ENCODE measurements at regions not wholly inside any gene's neighbourhood (a gene's known extent, or its start where the extent isn't known, plus 50 kb on each side); places are given as distances from the start of the nearest gene placed in this dataset.
"Not testable (repeated sequence)": the region's sequence is repeated elsewhere in the genome, so short reads cannot be mapped to it uniquely, and the experiment has no call there.

GRCh38 chr5:127133071-127133470, 59.8 kb upstream of the C5orf63 start:
- H3K4me1 ChIP-seq (ENCODE audit: control insufficient read depth in 1 of 2, insufficient read depth in 2 of 2, low read length in 2 of 2), result no peaks in the 10 kb centered on the region
- no peaks in the 10 kb centered on the region for H3K36me3 ChIP-seq (ENCODE audit: control insufficient read depth in 1 of 2, insufficient read depth in 2 of 2, low read length in 1 of 2)
- no peak overlapping the region for H3K4me3 ChIP-seq (ENCODE audit: low read length in 2 of 2)
- H3K9me3 ChIP-seq (ENCODE audit: control insufficient read depth, low read length), result no peaks in the 10 kb centered on the region
- no peak overlapping the region for H3K27ac ChIP-seq (ENCODE audit: low read depth in 1 of 2, low read length in 2 of 2)
- no peaks in the 10 kb centered on the region for H3K27me3 ChIP-seq (ENCODE audit: control insufficient read depth in 1 of 2, insufficient read depth in 2 of 2, low read length in 1 of 2)
- DNase-seq (no peak), ATAC-seq (ENCODE audit: low FRiP score) (no peak)
- WGBS, 2 donors, result 17 to 46% methylated on average over 3 of the region's 3 CpGs
- intact Hi-C loops (cut with DNase I), result no loop called here

- Histone ChIP-seq H3K9me3 (ENCODE audit: control insufficient read depth, low read length) (no peaks in the 10 kb centered on the region), H3K36me3 (ENCODE audit: control insufficient read depth in 1 of 2, insufficient read depth in 2 of 2, low read length in 1 of 2) (no peaks in the 10 kb centered on the region), H3K4me1 (ENCODE audit: control insufficient read depth in 1 of 2, insufficient read depth in 2 of 2, low read length in 2 of 2) (no peaks in the 10 kb centered on the region), H3K27ac (ENCODE audit: low read depth in 1 of 2, low read length in 2 of 2) (no peak overlapping the region), H3K4me3 (ENCODE audit: low read length in 2 of 2) (no peak overlapping the region), H3K27me3 (ENCODE audit: control insufficient read depth in 1 of 2, insufficient read depth in 2 of 2, low read length in 1 of 2) (no peaks in the 10 kb centered on the region)
- 65 to 74% methylated on average over 3 of the region's 3 CpGs for WGBS, 2 donors
- DNase-seq, result no peak
- ATAC-seq (ENCODE audit: low FRiP score), result no peak
- intact Hi-C loops (cut with DNase I), result no loop called here
Observed at GRCh38 chr5:127136908-127137307, 63.6 kb upstream of the C5orf63 start.

GRCh38 chr5:127143722-127144121, 70.4 kb upstream of the C5orf63 start:
- Histone ChIP-seq H3K9me3 (ENCODE audit: control insufficient read depth, low read length) (peaks cover 1% of the 10 kb centered on the region), H3K27ac (ENCODE audit: low read depth in 1 of 2, low read length in 2 of 2) (no peak overlapping the region), H3K27me3 (ENCODE audit: control insufficient read depth in 1 of 2, insufficient read depth in 2 of 2, low read length in 1 of 2) (no peaks in the 10 kb centered on the region), H3K4me3 (ENCODE audit: low read length in 2 of 2) (no peak overlapping the region), H3K4me1 (ENCODE audit: control insufficient read depth in 1 of 2, insufficient read depth in 2 of 2, low read length in 2 of 2) (no peaks in the 10 kb centered on the region), H3K36me3 (ENCODE audit: control insufficient read depth in 1 of 2, insufficient read depth in 2 of 2, low read length in 1 of 2) (no peaks in the 10 kb centered on the region)
- 88 to 89% methylated on average over 13 of the region's 13 CpGs for WGBS, 2 donors
- ATAC-seq (ENCODE audit: low FRiP score), result no peak
- intact Hi-C loops (cut with DNase I), result no loop called here
- no peak for DNase-seq

- no peaks in the 10 kb centered on the region for H3K36me3 ChIP-seq (ENCODE audit: control insufficient read depth in 1 of 2, insufficient read depth in 2 of 2, low read length in 1 of 2)
- no peak overlapping the region for H3K27ac ChIP-seq (ENCODE audit: low read depth in 1 of 2, low read length in 2 of 2)
- no peaks in the 10 kb centered on the region for H3K9me3 ChIP-seq (ENCODE audit: control insufficient read depth, low read length)
- 84 to 91% methylated on average over 2 of the region's 2 CpGs for WGBS, 2 donors
- no peaks in the 10 kb centered on the region for H3K27me3 ChIP-seq (ENCODE audit: control insufficient read depth in 1 of 2, insufficient read depth in 2 of 2, low read length in 1 of 2)
- no peak for DNase-seq
- H3K4me3 ChIP-seq (ENCODE audit: low read length in 2 of 2), result no peak overlapping the region
- no peaks in the 10 kb centered on the region for H3K4me1 ChIP-seq (ENCODE audit: control insufficient read depth in 1 of 2, insufficient read depth in 2 of 2, low read length in 2 of 2)
- no peak for ATAC-seq (ENCODE audit: low FRiP score)
- intact Hi-C loops (cut with DNase I), result no loop called here
Observed at GRCh38 chr5:127153031-127153430, 79.7 kb upstream of the C5orf63 start.

GRCh38 chr5:127153521-127153920, 80.2 kb upstream of the C5orf63 start:
- H3K27me3 ChIP-seq (ENCODE audit: control insufficient read depth in 1 of 2, insufficient read depth in 2 of 2, low read length in 1 of 2), result no peaks in the 10 kb centered on the region
- ATAC-seq (ENCODE audit: low FRiP score), result no peak
- H3K9me3 ChIP-seq (ENCODE audit: control insufficient read depth, low read length), result no peaks in the 10 kb centered on the region
- H3K4me3 ChIP-seq (ENCODE audit: low read length in 2 of 2), result no peak overlapping the region
- no peak overlapping the region for H3K27ac ChIP-seq (ENCODE audit: low read depth in 1 of 2, low read length in 2 of 2)
- WGBS, 2 donors, result 94 to 99% methylated on average over 3 of the region's 3 CpGs
- DNase-seq, result no peak
- no peaks in the 10 kb centered on the region for H3K36me3 ChIP-seq (ENCODE audit: control insufficient read depth in 1 of 2, insufficient read depth in 2 of 2, low read length in 1 of 2)
- intact Hi-C loops (cut with DNase I), result no loop called here
- no peaks in the 10 kb centered on the region for H3K4me1 ChIP-seq (ENCODE audit: control insufficient read depth in 1 of 2, insufficient read depth in 2 of 2, low read length in 2 of 2)

GRCh38 chr5:127163750-127164149, 90.4 kb upstream of the C5orf63 start:
- Histone ChIP-seq H3K4me1 (ENCODE audit: control insufficient read depth in 1 of 2, insufficient read depth in 2 of 2, low read length in 2 of 2) (no peaks in the 10 kb centered on the region), H3K9me3 (ENCODE audit: control insufficient read depth, low read length) (no peaks in the 10 kb centered on the region), H3K27ac (ENCODE audit: low read depth in 1 of 2, low read length in 2 of 2) (no peak overlapping the region), H3K27me3 (ENCODE audit: control insufficient read depth in 1 of 2, insufficient read depth in 2 of 2, low read length in 1 of 2) (no peaks in the 10 kb centered on the region), H3K36me3 (ENCODE audit: control insufficient read depth in 1 of 2, insufficient read depth in 2 of 2, low read length in 1 of 2) (no peaks in the 10 kb centered on the region), H3K4me3 (ENCODE audit: low read length in 2 of 2) (no peak overlapping the region)
- intact Hi-C loops (cut with DNase I), result no loop called here
- ATAC-seq (ENCODE audit: low FRiP score) (no peak), DNase-seq (no peak)

- no peak overlapping the region for H3K27ac ChIP-seq (ENCODE audit: low read depth in 1 of 2, low read length in 2 of 2)
- ATAC-seq (ENCODE audit: low FRiP score) (peak; percentile 52), DNase-seq (no peak)
- 83% methylated on average over 10 of the region's 10 CpGs for WGBS, 2 donors
- H3K9me3 ChIP-seq (ENCODE audit: control insufficient read depth, low read length), result peaks cover 6% of the 10 kb centered on the region
- H3K4me1 ChIP-seq (ENCODE audit: control insufficient read depth in 1 of 2, insufficient read depth in 2 of 2, low read length in 2 of 2), result no peaks in the 10 kb centered on the region
- H3K27me3 ChIP-seq (ENCODE audit: control insufficient read depth in 1 of 2, insufficient read depth in 2 of 2, low read length in 1 of 2), result no peaks in the 10 kb centered on the region
- intact Hi-C loops (cut with DNase I), result no loop called here
- H3K4me3 ChIP-seq (ENCODE audit: low read length in 2 of 2), result no peak overlapping the region
- no peaks in the 10 kb centered on the region for H3K36me3 ChIP-seq (ENCODE audit: control insufficient read depth in 1 of 2, insufficient read depth in 2 of 2, low read length in 1 of 2)
Observed at GRCh38 chr5:127170918-127171600, 97.8 kb upstream of the C5orf63 start.

GRCh38 chr5:127176769-127177168, 103.5 kb upstream of the C5orf63 start:
- Histone ChIP-seq H3K4me3 (ENCODE audit: low read length in 2 of 2) (no peak overlapping the region), H3K27me3 (ENCODE audit: control insufficient read depth in 1 of 2, insufficient read depth in 2 of 2, low read length in 1 of 2) (no peaks in the 10 kb centered on the region), H3K9me3 (ENCODE audit: control insufficient read depth, low read length) (peaks cover 5% of the 10 kb centered on the region), H3K36me3 (ENCODE audit: control insufficient read depth in 1 of 2, insufficient read depth in 2 of 2, low read length in 1 of 2) (no peaks in the 10 kb centered on the region), H3K4me1 (ENCODE audit: control insufficient read depth in 1 of 2, insufficient read depth in 2 of 2, low read length in 2 of 2) (no peaks in the 10 kb centered on the region), H3K27ac (ENCODE audit: low read depth in 1 of 2, low read length in 2 of 2) (no peak overlapping the region)
- ATAC-seq (ENCODE audit: low FRiP score) (no peak), DNase-seq (no peak)
- intact Hi-C loops (cut with DNase I), result no loop called here
- 58 to 78% methylated on average over 2 of the region's 2 CpGs for WGBS, 2 donors

- ATAC-seq (ENCODE audit: low FRiP score); H3K27ac ChIP-seq (ENCODE audit: low read depth in 1 of 2, low read length in 2 of 2); H3K27me3 ChIP-seq (ENCODE audit: control insufficient read depth in 1 of 2, insufficient read depth in 2 of 2, low read length in 1 of 2); intact Hi-C loops (cut with DNase I); H3K9me3 ChIP-seq (ENCODE audit: control insufficient read depth, low read length); H3K4me1 ChIP-seq (ENCODE audit: control insufficient read depth in 1 of 2, insufficient read depth in 2 of 2, low read length in 2 of 2); DNase-seq; H3K36me3 ChIP-seq (ENCODE audit: control insufficient read depth in 1 of 2, insufficient read depth in 2 of 2, low read length in 1 of 2); H3K4me3 ChIP-seq (ENCODE audit: low read length in 2 of 2): not testable (repeated sequence)
- WGBS, 2 donors, result 91 to 92% methylated on average over 8 of the region's 8 CpGs
Observed at GRCh38 chr5:127182631-127183030, 108.0 kb upstream of the MEGF10 start.
